SH-SY5Y (cell line): ENCODE measurements at regions not wholly inside any gene's neighbourhood (a gene's known extent, or its start where the extent isn't known, plus 50 kb on each side); places are given as distances from the start of the nearest gene placed in this dataset.

Source experiments
- GATA2 ChIP-seq: IDR thresholded peaks from 2 replicates; pipeline ENCODE4 v1.6.1; 2011; ENCODE audit warnings: mild to moderate bottlenecking, low read depth, low read length
- GATA3 ChIP-seq: IDR thresholded peaks from 2 replicates; pipeline ENCODE4 v1.6.1; 2011; ENCODE audit warnings: low read depth, mild to moderate bottlenecking, low read length, moderate library complexity

GRCh38 chr5:158590746-158591300 lies 508.9 kb downstream of the EBF1 start:
- TF ChIP-seq GATA3 (no peak), GATA2 (no peak)

GRCh38 chr5:158589939-158590338 lies 509.8 kb downstream of the EBF1 start:
- TF ChIP-seq GATA2 (no peak), GATA3 (no peak)

DNA sequence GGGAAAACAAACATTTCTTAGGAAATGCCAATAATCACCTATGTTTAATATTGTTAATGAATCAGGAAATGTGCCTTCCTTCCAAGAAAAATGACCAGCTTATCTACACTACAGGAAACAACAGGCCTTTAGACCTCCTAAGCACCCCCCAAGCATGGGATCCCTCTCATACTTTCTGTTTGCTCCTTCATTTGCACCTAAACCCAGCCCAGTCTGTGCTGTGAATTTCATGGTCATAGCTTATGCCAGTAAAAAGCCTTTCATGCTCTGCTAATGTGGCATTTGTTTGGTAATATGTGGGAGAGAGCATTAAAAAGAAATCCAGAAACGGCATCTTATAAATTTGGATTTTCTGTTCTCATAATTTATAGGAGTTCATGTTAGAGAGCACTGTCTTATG lies 511.1 kb downstream of the EBF1 start:
- TF ChIP-seq GATA3: no peak
- TF ChIP-seq GATA2: no peak

- TF ChIP-seq GATA2 (no peak), GATA3 (no peak)
Measured at GRCh38 chr5:158586054-158586453, 513.7 kb downstream of the EBF1 start.

DNA sequence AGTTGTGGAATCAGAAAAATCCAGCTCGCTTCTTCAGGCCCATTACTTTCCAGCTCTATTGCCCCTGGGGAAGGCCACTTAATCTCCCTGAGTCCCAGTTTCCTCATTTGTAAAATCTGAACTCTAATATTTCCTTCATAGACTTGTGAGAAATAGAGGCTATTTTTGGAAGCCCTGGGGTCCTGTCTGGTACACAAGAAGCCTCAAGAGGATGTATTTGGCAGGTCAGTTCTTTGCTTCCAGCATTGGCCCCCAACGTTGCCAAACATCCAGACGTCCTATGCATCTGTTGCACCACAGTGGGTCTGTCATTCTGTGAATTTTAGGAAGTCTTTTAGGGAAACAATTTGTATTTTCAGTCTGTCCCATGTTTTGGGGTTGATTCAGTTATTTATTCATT lies 525.9 kb downstream of the EBF1 start:
- no peak for TF ChIP-seq GATA3
- no peak for TF ChIP-seq GATA2

DNA sequence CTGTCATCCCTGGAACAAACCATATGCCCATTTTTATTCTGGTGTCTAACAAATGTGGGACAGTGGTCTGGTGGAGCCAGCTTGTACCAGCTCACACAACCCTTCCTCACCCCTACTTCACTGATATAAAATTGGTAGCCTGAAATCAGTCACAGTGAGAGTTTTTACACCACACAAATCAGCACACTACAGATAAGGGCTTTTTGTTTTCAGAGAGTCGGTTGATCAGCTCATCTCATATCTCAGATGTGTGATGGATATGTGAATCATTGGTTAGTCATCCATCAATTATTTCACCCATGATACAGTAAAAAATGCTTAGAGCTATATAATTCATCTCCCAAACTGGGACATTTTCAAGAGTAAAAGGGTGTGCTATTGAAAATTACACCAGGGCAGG lies 529.2 kb downstream of the EBF1 start:
- no peak for TF ChIP-seq GATA3

DNA sequence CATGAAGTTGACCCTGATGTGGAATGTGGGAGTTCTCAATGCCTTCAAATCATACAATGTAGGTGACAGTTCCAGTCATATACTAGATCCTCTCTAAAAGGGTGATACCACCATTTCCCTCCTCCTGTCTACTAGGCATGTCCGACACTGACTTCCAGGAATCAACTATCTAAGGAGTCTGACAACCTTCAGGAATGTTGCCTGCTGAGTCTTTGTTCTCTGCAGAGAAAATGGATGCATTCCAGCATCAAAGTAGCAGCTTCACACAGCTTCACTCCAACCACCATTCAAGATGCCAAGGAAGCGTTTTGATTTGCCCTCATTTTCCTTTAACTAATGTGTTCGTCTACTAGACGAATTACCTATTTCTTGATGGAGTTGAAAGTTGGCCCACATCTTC lies 530.2 kb downstream of the EBF1 start:
- no peak for TF ChIP-seq GATA3
- no peak for TF ChIP-seq GATA2

GRCh38 chr5:158565017-158565789 lies 534.5 kb downstream of the EBF1 start:
- no peak for TF ChIP-seq GATA2
- TF ChIP-seq GATA3: no peak

- TF ChIP-seq GATA3 (no peak), GATA2 (no peak)
Measured at GRCh38 chr5:158563760-158564390, 535.8 kb downstream of the EBF1 start.

DNA sequence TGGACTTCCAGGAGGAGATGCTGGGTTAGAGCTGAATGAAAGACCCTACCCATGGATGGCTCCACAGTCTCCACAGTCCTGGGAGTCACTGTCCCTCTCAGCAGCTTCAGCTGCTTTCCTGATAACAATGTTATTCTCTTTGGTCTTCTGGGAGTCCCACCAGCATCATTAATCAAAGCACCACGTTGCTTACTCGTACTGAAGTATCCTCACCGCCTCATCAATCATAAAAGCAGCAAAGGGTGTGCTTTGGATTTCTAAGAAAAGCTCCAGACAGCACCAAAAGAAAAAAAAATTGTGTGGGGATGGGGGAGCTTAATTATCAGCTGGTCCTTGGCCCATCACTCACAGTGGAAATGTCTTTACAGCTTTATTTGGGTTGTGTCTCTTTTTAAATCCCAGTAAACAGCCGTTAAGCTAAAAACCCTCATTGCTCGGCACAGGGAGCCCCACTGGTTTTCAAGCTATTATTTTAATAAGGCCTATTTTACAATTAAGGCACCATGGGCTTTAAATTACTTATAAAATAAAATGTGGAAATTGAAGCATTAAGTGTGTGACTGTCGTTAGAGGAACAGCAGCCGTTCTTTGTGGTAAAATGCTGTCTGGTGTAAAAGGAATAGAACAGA lies 538.0 kb downstream of the EBF1 start:
- TF ChIP-seq GATA2 (no peak), GATA3 (no peak)

- no peak for TF ChIP-seq GATA3
- TF ChIP-seq GATA2: no peak
Measured at GRCh38 chr5:158560170-158560569, 539.5 kb downstream of the EBF1 start.

GRCh38 chr5:158559643-158560042 lies 540.1 kb downstream of the EBF1 start:
- TF ChIP-seq GATA2 (no peak), GATA3 (no peak)

DNA sequence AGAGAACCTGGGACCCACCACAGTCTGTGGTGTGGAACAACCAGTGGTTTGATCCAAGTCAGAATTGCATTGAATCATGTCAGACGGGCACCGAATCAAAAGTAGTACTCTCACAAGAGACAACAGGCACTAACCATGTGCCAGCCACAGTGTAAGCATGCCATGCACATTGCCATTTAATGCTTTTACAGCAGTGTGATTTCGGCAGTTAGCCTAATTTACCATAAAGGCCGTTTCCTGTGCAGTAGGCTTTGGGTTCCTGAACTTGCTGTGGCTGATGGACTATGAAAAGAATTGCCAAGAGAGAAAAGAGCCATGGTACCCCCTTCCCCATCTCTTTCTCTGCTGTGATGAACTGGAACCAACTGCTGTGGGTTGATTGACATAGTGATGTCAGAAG lies 540.6 kb downstream of the EBF1 start:
- TF ChIP-seq GATA3 (no peak), GATA2 (no peak)

GRCh38 chr5:158553962-158554336 lies 545.8 kb downstream of the EBF1 start:
- TF ChIP-seq GATA2 (no peak), GATA3 (no peak)

DNA sequence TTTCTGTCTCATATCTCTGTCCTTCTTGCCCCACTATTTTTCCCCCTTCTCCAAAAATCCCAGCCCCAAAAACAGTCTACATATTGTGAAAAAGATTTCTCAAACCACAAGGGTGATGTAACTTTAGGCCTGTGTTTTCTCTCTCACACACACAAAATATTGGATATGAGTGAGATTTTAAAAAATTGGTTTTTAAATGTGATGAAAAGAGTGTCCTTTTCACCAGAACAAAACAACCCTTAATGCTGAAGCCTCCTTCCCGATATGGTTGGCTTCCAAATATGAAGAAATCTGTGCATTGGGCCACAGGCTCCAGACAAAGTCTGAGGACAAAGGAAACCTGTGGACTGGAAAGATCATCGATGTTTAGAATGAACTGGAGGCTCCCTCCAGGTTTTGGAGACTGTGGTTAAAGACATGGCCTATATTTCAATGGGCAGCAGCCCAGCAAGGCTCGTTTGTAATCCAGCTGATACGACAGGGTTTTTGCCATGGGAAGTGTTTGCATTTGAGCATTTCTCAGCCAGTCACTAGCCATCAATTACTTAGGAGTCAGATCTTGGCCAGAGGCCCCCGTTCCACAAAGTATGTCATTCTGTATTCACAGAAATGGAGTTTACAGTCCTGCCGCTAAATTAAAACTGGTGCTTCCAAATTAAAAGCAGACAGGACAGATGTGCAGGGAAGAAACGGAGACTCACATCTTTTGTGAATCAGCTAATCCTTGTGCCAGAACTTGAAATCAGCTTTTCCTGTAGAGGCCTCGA lies 546.3 kb downstream of the EBF1 start:
- TF ChIP-seq GATA3 (no peak), GATA2 (no peak)
